ENCODE measurements at regions not wholly inside any gene's neighbourhood (a gene's known extent, or its start where the extent isn't known, plus 50 kb on each side); places are given as distances from the start of the nearest gene placed in this dataset.

DNA sequence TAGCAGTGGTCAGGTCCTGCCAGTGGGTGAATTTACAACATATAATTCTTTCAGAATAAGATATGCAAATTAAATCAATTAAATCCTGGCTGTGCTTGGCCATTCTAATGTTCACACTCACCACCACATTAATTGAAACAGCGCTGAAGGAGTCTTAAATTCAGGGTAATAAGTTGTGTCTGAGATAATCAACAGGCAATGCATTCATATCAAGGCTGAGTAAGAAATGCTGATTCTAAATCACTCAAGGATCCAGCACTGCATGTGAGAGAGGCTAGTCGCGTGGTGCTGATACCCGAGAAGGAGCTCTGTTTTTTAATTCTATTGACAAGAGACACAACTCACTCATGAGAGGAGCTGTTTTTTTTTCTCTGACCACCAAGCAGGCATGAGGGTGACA, 588.8 kb upstream of the ADAMTS9 start:
- TF ChIP-seq, protein P1, sequence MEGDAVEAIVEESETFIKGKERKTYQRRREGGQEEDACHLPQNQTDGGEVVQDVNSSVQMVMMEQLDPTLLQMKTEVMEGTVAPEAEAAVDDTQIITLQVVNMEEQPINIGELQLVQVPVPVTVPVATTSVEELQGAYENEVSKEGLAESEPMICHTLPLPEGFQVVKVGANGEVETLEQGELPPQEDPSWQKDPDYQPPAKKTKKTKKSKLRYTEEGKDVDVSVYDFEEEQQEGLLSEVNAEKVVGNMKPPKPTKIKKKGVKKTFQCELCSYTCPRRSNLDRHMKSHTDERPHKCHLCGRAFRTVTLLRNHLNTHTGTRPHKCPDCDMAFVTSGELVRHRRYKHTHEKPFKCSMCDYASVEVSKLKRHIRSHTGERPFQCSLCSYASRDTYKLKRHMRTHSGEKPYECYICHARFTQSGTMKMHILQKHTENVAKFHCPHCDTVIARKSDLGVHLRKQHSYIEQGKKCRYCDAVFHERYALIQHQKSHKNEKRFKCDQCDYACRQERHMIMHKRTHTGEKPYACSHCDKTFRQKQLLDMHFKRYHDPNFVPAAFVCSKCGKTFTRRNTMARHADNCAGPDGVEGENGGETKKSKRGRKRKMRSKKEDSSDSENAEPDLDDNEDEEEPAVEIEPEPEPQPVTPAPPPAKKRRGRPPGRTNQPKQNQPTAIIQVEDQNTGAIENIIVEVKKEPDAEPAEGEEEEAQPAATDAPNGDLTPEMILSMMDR (IDR thresholded peaks at IDR 0.05), result no peak
- TF ChIP-seq SMAD3 (CRISPR knock-in tag; IDR thresholded peaks at IDR 0.05; ENCODE audit: borderline replicate concordance) (no peak), SP1 (CRISPR knock-in tag; conservative IDR thresholded peaks at IDR 0.05) (no peak)
- TF ChIP-seq, protein P2, sequence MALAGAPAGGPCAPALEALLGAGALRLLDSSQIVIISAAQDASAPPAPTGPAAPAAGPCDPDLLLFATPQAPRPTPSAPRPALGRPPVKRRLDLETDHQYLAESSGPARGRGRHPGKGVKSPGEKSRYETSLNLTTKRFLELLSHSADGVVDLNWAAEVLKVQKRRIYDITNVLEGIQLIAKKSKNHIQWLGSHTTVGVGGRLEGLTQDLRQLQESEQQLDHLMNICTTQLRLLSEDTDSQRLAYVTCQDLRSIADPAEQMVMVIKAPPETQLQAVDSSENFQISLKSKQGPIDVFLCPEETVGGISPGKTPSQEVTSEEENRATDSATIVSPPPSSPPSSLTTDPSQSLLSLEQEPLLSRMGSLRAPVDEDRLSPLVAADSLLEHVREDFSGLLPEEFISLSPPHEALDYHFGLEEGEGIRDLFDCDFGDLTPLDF (CRISPR knock-in tag; IDR thresholded peaks at IDR 0.05), result no peak
- TF ChIP-seq, protein P3, sequence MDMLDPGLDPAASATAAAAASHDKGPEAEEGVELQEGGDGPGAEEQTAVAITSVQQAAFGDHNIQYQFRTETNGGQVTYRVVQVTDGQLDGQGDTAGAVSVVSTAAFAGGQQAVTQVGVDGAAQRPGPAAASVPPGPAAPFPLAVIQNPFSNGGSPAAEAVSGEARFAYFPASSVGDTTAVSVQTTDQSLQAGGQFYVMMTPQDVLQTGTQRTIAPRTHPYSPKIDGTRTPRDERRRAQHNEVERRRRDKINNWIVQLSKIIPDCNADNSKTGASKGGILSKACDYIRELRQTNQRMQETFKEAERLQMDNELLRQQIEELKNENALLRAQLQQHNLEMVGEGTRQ (CRISPR knock-in tag; IDR thresholded peaks at IDR 0.05), result no peak

Measured in WTC11 (cell line).